ENCODE measurements at regions not wholly inside any gene's neighbourhood (a gene's known extent, or its start where the extent isn't known, plus 50 kb on each side); places are given as distances from the start of the nearest gene placed in this dataset.
"Not testable (repeated sequence)": the region's sequence is repeated elsewhere in the genome, so short reads cannot be mapped to it uniquely, and the experiment has no call there.

GRCh38 chr6:4635666-4636065 lies 140.5 kb upstream of the CDYL start:
- DNase-seq (no peak), ATAC-seq (no peak)
- intact Hi-C loops (cut with micrococcal nuclease) = no loop called here

- no peak for ATAC-seq
- intact Hi-C loops (cut with micrococcal nuclease) = no loop called here
- no peak for DNase-seq
Measured at GRCh38 chr6:4632421-4632820, 143.8 kb upstream of the CDYL start.

GRCh38 chr6:4629789-4630188 lies 146.4 kb upstream of the CDYL start:
- DNase-seq; intact Hi-C loops (cut with micrococcal nuclease); ATAC-seq: not testable (repeated sequence)

GRCh38 chr6:4625557-4625956 lies 150.6 kb upstream of the CDYL start:
- intact Hi-C loops (cut with micrococcal nuclease) = no loop called here
- ATAC-seq = no peak
- DNase-seq = no peak

GRCh38 chr6:4624726-4625125 lies 151.5 kb upstream of the CDYL start:
- ATAC-seq (no peak), DNase-seq (no peak)
- intact Hi-C loops (cut with micrococcal nuclease) = no loop called here

GRCh38 chr6:4620284-4621151 lies 155.7 kb upstream of the CDYL start:
- DNase-seq (no peak), ATAC-seq (no peak)
- intact Hi-C loops (cut with micrococcal nuclease) = no loop called here

GRCh38 chr6:4616311-4616710 lies 159.9 kb upstream of the CDYL start:
- DNase-seq (no peak), ATAC-seq (no peak)
- intact Hi-C loops (cut with micrococcal nuclease) = no loop called here

- intact Hi-C loops (cut with micrococcal nuclease) = no loop called here
- peak; percentile 78 for ATAC-seq
- DNase-seq = peak; percentile 64
Measured at GRCh38 chr6:4615891-4616290, 160.3 kb upstream of the CDYL start.

- ATAC-seq (no peak), DNase-seq (no peak)
- intact Hi-C loops (cut with micrococcal nuclease) = no loop called here
Measured at GRCh38 chr6:4615231-4615630, 161.0 kb upstream of the CDYL start.

- intact Hi-C loops (cut with micrococcal nuclease) = no loop called here
- no peak for ATAC-seq
- no peak for DNase-seq
Measured at GRCh38 chr6:4614637-4615036, 161.6 kb upstream of the CDYL start.

- ATAC-seq (no peak), DNase-seq (no peak)
- intact Hi-C loops (cut with micrococcal nuclease) = no loop called here
Measured at GRCh38 chr6:4613795-4614194, 162.4 kb upstream of the CDYL start.

- intact Hi-C loops (cut with micrococcal nuclease) = no loop called here
- DNase-seq = no peak
- ATAC-seq = no peak
Measured at GRCh38 chr6:4613381-4613780, 162.8 kb upstream of the CDYL start.

GRCh38 chr6:4612636-4613171 lies 163.5 kb upstream of the CDYL start:
- intact Hi-C loops (cut with micrococcal nuclease) = no loop called here
- ATAC-seq (peak; percentile 64), DNase-seq (peak; percentile 46)

- ATAC-seq = no peak
Measured at GRCh38 chr6:4611429-4612129, 164.6 kb upstream of the CDYL start.

GRCh38 chr6:4610256-4610655 lies 165.9 kb upstream of the CDYL start:
- DNase-seq (peak; percentile 70), ATAC-seq (peak; percentile 70)
- intact Hi-C loops (cut with micrococcal nuclease) = no loop called here

More at GRCh38 chr6:4611429-4612129, 164.6 kb upstream of the CDYL start:
- intact Hi-C loops (cut with micrococcal nuclease) = no loop called here
- DNase-seq = no peak

- ATAC-seq = no peak
- intact Hi-C loops (cut with micrococcal nuclease) = no loop called here
- no peak for DNase-seq
Measured at GRCh38 chr6:4608361-4609115, 167.7 kb upstream of the CDYL start.

- ATAC-seq (no peak), DNase-seq (no peak)
- intact Hi-C loops (cut with micrococcal nuclease) = no loop called here
Measured at GRCh38 chr6:4607793-4608192, 168.4 kb upstream of the CDYL start.

- ATAC-seq = no peak
- no peak for DNase-seq
- intact Hi-C loops (cut with micrococcal nuclease) = no loop called here
Measured at GRCh38 chr6:4606821-4607704, 169.1 kb upstream of the CDYL start.

GRCh38 chr6:4606016-4606415 lies 170.2 kb upstream of the CDYL start:
- intact Hi-C loops (cut with micrococcal nuclease) = no loop called here
- DNase-seq = no peak
- ATAC-seq = no peak

Measured in left ventricle myocardium superior (tissue), 1 donor.